ENCODE measurements at regions not wholly inside any gene's neighbourhood (a gene's known extent, or its start where the extent isn't known, plus 50 kb on each side); places are given as distances from the start of the nearest gene placed in this dataset.
"Not testable (repeated sequence)": the region's sequence is repeated elsewhere in the genome, so short reads cannot be mapped to it uniquely, and the experiment has no call there.

- intact Hi-C loops (cut with micrococcal nuclease) = no loop called here
- H3K36me3 Mint-ChIP-seq (ENCODE audit: insufficient read depth, unreplicated experiment) = peaks cover 5% of the 10 kb centered on the region
- no peak overlapping the region for H3K4me3 Mint-ChIP-seq (ENCODE audit: unreplicated experiment)
- H3K9me3 Mint-ChIP-seq (ENCODE audit: unreplicated experiment) = no peaks in the 10 kb centered on the region
- no TSS peak for BruUV-seq (replicated peaks)
- no peak for TF ChIP-seq CTCF (IDR thresholded peaks at IDR 0.05; ENCODE audit: unreplicated experiment)
- no peaks in the 10 kb centered on the region for H3K27me3 Mint-ChIP-seq (ENCODE audit: insufficient read depth, unreplicated experiment)
- no peak overlapping the region for H3K27ac Mint-ChIP-seq (ENCODE audit: low read depth, unreplicated experiment)
- DNase-seq (ENCODE audit: unreplicated experiment) = no peak
- ChIA-PET CTCF (interaction anchor here (1.1 kb wide), 1 partner anchor 10 kb away, joined by 6 read pairs; no protein-coding TSS in a partner anchor), POLR2A (no interaction called here)
- H3K4me1 Mint-ChIP-seq (ENCODE audit: insufficient read depth, unreplicated experiment) = no peaks in the 10 kb centered on the region
Measured at GRCh38 chr12:131444220-131445164, 266.4 kb upstream of the SFSWAP start.

- Mint-ChIP-seq H3K36me3 (ENCODE audit: insufficient read depth, unreplicated experiment) (peaks cover 5% of the 10 kb centered on the region), H3K27me3 (ENCODE audit: insufficient read depth, unreplicated experiment) (no peaks in the 10 kb centered on the region), H3K4me1 (ENCODE audit: insufficient read depth, unreplicated experiment) (no peaks in the 10 kb centered on the region), H3K9me3 (ENCODE audit: unreplicated experiment) (no peaks in the 10 kb centered on the region), H3K27ac (ENCODE audit: low read depth, unreplicated experiment) (no peak overlapping the region), H3K4me3 (ENCODE audit: unreplicated experiment) (no peak overlapping the region)
- no TSS peak for BruUV-seq (replicated peaks)
- no peak for DNase-seq (ENCODE audit: unreplicated experiment)
- ChIA-PET POLR2A (no interaction called here), CTCF (interaction anchor here (0.8 kb wide), 1 partner anchor 341 kb away, joined by 4 read pairs; no protein-coding TSS in a partner anchor)
- intact Hi-C loops (cut with micrococcal nuclease) = no loop called here
- no peak for TF ChIP-seq CTCF (IDR thresholded peaks at IDR 0.05; ENCODE audit: unreplicated experiment)
Measured at GRCh38 chr12:131445184-131445774, 265.6 kb upstream of the SFSWAP start.

- Mint-ChIP-seq H3K4me1 (ENCODE audit: insufficient read depth, unreplicated experiment) (no peaks in the 10 kb centered on the region), H3K27me3 (ENCODE audit: insufficient read depth, unreplicated experiment) (no peaks in the 10 kb centered on the region), H3K9me3 (ENCODE audit: unreplicated experiment) (no peaks in the 10 kb centered on the region), H3K36me3 (ENCODE audit: insufficient read depth, unreplicated experiment) (peaks cover 5% of the 10 kb centered on the region), H3K27ac (ENCODE audit: low read depth, unreplicated experiment) (no peak overlapping the region), H3K4me3 (ENCODE audit: unreplicated experiment) (no peak overlapping the region)
- BruUV-seq (replicated peaks) = no TSS peak
- no peak for TF ChIP-seq CTCF (IDR thresholded peaks at IDR 0.05; ENCODE audit: unreplicated experiment)
- ChIA-PET CTCF (interaction anchor here (0.8 kb wide), 1 partner anchor 342 kb away, joined by 4 read pairs; no protein-coding TSS in a partner anchor), POLR2A (no interaction called here)
- intact Hi-C loops (cut with micrococcal nuclease) = no loop called here
- DNase-seq (ENCODE audit: unreplicated experiment) = no peak
Measured at GRCh38 chr12:131445795-131446194, 265.1 kb upstream of the SFSWAP start.

- H3K9me3 Mint-ChIP-seq (ENCODE audit: unreplicated experiment); H3K27ac Mint-ChIP-seq (ENCODE audit: low read depth, unreplicated experiment); H3K4me1 Mint-ChIP-seq (ENCODE audit: insufficient read depth, unreplicated experiment); BruUV-seq (replicated peaks); CTCF ChIA-PET; H3K4me3 Mint-ChIP-seq (ENCODE audit: unreplicated experiment); intact Hi-C loops (cut with micrococcal nuclease); DNase-seq (ENCODE audit: unreplicated experiment); POLR2A ChIA-PET; H3K36me3 Mint-ChIP-seq (ENCODE audit: insufficient read depth, unreplicated experiment): not testable (repeated sequence)
- peaks cover 13% of the 10 kb centered on the region for H3K27me3 Mint-ChIP-seq (ENCODE audit: insufficient read depth, unreplicated experiment)
Measured at GRCh38 chr12:131447636-131448035, 263.3 kb upstream of the SFSWAP start.

Data from MCF 10A (cell line).